Activated B cell treated with CpG ODN at 0.5 μM for 24 hours (primary cell): ENCODE measurements at regions not wholly inside any gene's neighbourhood (a gene's known extent, or its start where the extent isn't known, plus 50 kb on each side); places are given as distances from the start of the nearest gene placed in this dataset.

Source experiments
- ATAC-seq: fragments of 200-7000 bp; cut with Tn5 transposase; one replicate; pipeline ENCODE4 v1.10.0; 2021; ENCODE audit warnings: low read depth, mild to moderate bottlenecking, moderate library complexity
- CTCF ChIA-PET: fragments of 350-600 bp; sonication (Branson Sonifier 250); formaldehyde crosslinking; loops from one replicate; lab custom pipeline; 2021; ENCODE audit warnings: antibody characterized with exemption; lab: Charles Lee
- POLR2A ChIA-PET: fragments of 350-600 bp; sonication (Branson Sonifier 250); formaldehyde crosslinking; loops from one replicate; lab custom pipeline; 2021; ENCODE audit warnings: antibody characterized with exemption; lab: Charles Lee
- DNase-seq: peaks from one replicate; pipeline ENCODE4 v3.0.0; 2022
- H3K27ac Mint-ChIP-seq: one replicate; pipeline ENCODE4 v1.8.0; 2020; ENCODE audit warnings: mixed read lengths
- H3K27me3 Mint-ChIP-seq: one replicate; pipeline ENCODE4 v1.8.0; 2021; ENCODE audit warnings: mixed read lengths
- H3K36me3 Mint-ChIP-seq: one replicate; pipeline ENCODE4 v1.8.0; 2021; ENCODE audit warnings: low read depth, mixed read lengths
- H3K4me1 Mint-ChIP-seq: one replicate; pipeline ENCODE4 v1.8.0; 2021; ENCODE audit warnings: mixed read lengths
- H3K4me3 Mint-ChIP-seq: one replicate; pipeline ENCODE4 v1.8.0; 2020; ENCODE audit warnings: mild to moderate bottlenecking, mixed read lengths
- H3K9me3 Mint-ChIP-seq: one replicate; pipeline ENCODE4 v1.8.0; 2020; ENCODE audit warnings: mixed read lengths
- intact Hi-C: fragments of 100-400 bp; cut with micrococcal nuclease; formaldehyde crosslinking; loops from one replicate; pipeline ENCODE4 v1.15.1; 2024
- TF ChIP-seq, protein P1 (sequence below): fragments of 200-600 bp; IDR thresholded peaks from one replicate; pipeline ENCODE4 v1.8.0; 2022; ENCODE audit warnings: antibody characterized with exemption, mild to moderate bottlenecking

DNA sequence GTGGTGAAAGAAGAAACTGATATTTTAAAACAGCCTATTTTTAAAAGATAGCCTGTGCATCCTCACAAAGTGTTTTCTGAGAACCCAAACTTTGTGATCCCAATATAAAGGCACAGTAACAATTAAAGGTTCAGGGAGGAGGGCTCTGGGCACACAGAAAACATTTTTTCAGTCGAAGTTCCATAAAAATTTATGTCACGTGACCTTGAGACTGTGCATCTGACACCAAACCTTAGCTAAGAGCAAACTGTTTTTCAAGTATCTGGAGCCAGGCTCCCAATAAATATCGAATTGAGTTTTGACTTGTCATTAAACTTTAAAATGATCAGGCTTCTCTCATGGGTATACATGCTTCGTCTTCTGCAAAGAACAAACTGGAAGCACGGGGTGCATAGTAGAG is 177.9 kb downstream of the BEND2 start:
- intact Hi-C loops: no loop called here
- TF ChIP-seq, protein P1, sequence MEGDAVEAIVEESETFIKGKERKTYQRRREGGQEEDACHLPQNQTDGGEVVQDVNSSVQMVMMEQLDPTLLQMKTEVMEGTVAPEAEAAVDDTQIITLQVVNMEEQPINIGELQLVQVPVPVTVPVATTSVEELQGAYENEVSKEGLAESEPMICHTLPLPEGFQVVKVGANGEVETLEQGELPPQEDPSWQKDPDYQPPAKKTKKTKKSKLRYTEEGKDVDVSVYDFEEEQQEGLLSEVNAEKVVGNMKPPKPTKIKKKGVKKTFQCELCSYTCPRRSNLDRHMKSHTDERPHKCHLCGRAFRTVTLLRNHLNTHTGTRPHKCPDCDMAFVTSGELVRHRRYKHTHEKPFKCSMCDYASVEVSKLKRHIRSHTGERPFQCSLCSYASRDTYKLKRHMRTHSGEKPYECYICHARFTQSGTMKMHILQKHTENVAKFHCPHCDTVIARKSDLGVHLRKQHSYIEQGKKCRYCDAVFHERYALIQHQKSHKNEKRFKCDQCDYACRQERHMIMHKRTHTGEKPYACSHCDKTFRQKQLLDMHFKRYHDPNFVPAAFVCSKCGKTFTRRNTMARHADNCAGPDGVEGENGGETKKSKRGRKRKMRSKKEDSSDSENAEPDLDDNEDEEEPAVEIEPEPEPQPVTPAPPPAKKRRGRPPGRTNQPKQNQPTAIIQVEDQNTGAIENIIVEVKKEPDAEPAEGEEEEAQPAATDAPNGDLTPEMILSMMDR: no peak
- no peak for DNase-seq
- POLR2A ChIA-PET: no interaction called here
- H3K36me3 Mint-ChIP-seq: no peaks in the 10 kb centered on the region
- no peaks in the 10 kb centered on the region for H3K27me3 Mint-ChIP-seq
- H3K4me3 Mint-ChIP-seq: no peak overlapping the region
- CTCF ChIA-PET: no interaction called here
- no peaks in the 10 kb centered on the region for H3K4me1 Mint-ChIP-seq
- no peaks in the 10 kb centered on the region for H3K9me3 Mint-ChIP-seq
- ATAC-seq: no peak
- no peak overlapping the region for H3K27ac Mint-ChIP-seq

DNA sequence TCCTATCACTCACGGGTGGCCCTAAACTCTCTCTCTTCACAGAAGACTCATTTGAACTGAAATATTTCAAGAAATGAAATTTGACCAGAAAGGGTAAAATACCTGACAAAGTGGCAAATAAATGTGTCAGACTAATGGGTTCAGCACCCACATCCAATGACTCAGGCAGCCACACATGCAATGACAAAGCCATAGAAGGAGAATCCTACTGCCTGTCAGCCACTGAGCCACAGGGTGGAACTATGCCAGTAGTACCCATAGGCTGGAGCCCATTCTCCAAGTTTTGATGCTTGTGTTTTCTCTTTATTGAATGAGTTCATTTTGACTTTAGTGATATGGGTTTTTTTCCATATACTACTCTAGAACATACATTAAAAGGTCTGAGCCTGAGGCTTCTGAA is 179.0 kb downstream of the BEND2 start:
- ChIA-PET POLR2A (no interaction called here), CTCF (no interaction called here)
- Mint-ChIP-seq H3K9me3 (no peaks in the 10 kb centered on the region), H3K4me3 (no peak overlapping the region), H3K36me3 (no peaks in the 10 kb centered on the region), H3K27me3 (no peaks in the 10 kb centered on the region), H3K27ac (no peak overlapping the region), H3K4me1 (no peaks in the 10 kb centered on the region)
- ATAC-seq (no peak), DNase-seq (no peak)
- intact Hi-C loops: no loop called here
- TF ChIP-seq, protein P1: no peak

DNA sequence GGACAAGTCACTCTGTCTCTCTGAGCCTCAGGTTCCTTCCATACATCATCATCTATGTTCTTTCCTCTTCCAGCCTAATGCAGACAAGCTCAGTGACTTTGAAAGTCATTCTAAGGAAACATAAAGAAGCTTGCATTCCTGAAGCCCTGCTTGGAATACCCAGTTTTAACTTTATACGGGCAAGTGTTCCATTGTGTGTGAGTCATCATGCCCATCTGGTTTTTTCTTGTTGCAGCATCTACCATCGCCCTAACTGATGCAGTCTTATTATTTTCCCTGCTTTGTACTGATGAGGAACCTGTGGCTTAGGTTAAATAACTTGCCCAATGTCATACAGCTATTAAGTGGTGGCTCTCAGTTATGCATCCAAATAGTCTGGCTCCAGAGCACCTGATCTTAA is 177.9 kb upstream of the RAI2 start:
- no peaks in the 10 kb centered on the region for H3K36me3 Mint-ChIP-seq
- ATAC-seq (no peak), DNase-seq (no peak)
- ChIA-PET CTCF (no interaction called here), POLR2A (interaction anchor here (1.1 kb wide), 1 partner anchor 9 kb away, joined by 5 read pairs; no protein-coding TSS in a partner anchor)
- no peaks in the 10 kb centered on the region for H3K4me1 Mint-ChIP-seq
- no peak overlapping the region for H3K4me3 Mint-ChIP-seq
- no peaks in the 10 kb centered on the region for H3K9me3 Mint-ChIP-seq
- H3K27me3 Mint-ChIP-seq: no peaks in the 10 kb centered on the region
- no peak overlapping the region for H3K27ac Mint-ChIP-seq
- TF ChIP-seq, protein P1: no peak
- intact Hi-C loops: no loop called here

DNA sequence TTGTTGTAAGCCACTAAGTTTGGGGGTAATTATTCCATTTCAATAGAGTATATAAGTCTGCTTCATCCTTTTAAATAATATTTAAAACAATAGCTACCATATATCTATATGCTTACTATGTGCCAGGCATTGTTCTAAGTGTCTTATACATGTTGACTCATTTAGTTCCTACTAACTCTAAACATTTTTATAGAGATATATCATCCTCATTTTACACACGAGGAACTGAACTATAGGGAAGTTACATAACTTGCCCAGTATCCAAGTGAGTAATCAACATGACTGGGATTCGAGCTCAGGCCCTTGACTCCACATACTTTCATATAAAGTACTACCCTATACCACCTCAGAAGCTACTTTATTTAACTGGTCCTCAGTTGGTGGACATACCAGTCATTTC is 175.3 kb upstream of the RAI2 start:
- CTCF ChIA-PET: no interaction called here
- POLR2A ChIA-PET: no interaction called here
- DNase-seq (no peak), ATAC-seq (no peak)
- Mint-ChIP-seq H3K4me3 (no peak overlapping the region), H3K36me3 (no peaks in the 10 kb centered on the region), H3K4me1 (no peaks in the 10 kb centered on the region), H3K9me3 (no peaks in the 10 kb centered on the region), H3K27ac (no peak overlapping the region), H3K27me3 (no peaks in the 10 kb centered on the region)
- intact Hi-C loops: no loop called here
- TF ChIP-seq, protein P1: no peak

DNA sequence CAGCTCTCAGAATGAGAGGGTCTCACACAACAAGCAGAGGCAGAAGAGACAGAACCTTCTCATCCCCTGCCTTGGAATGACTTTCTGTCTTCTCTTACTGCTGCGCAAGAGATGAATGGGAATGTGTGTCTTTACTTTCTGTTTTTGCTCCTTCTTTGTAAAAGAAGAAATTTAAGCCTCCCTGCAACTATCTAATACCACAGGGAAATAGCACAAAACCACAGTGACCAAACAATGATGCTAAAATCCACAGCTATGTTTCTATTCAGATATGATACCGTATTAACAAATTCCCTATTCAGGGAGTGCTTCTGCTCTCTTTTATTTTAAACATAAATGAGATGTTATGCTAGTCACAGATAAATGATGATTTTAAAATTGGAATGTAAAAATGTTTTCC is 173.8 kb upstream of the RAI2 start:
- peaks cover 3% of the 10 kb centered on the region for H3K9me3 Mint-ChIP-seq
- TF ChIP-seq, protein P1: no peak
- no peaks in the 10 kb centered on the region for H3K36me3 Mint-ChIP-seq
- intact Hi-C loops: no loop called here
- ChIA-PET CTCF (no interaction called here), POLR2A (no interaction called here)
- H3K27ac Mint-ChIP-seq: no peak overlapping the region
- no peaks in the 10 kb centered on the region for H3K27me3 Mint-ChIP-seq
- no peak for ATAC-seq
- H3K4me3 Mint-ChIP-seq: no peak overlapping the region
- no peaks in the 10 kb centered on the region for H3K4me1 Mint-ChIP-seq
- no peak for DNase-seq
